Right renal cortex interstitium (tissue), 3 donors: ENCODE measurements at regions not wholly inside any gene's neighbourhood (a gene's known extent, or its start where the extent isn't known, plus 50 kb on each side); places are given as distances from the start of the nearest gene placed in this dataset.
"Not testable (repeated sequence)": the region's sequence is repeated elsewhere in the genome, so short reads cannot be mapped to it uniquely, and the experiment has no call there.

Source experiments
- DNase-seq, 3 donors: peaks; one replicate each; pipeline ENCODE4 v3.0.0-alpha.2; 2013; ENCODE audit warnings: low read depth in 3 of 3, low spot score in 2 of 3

GRCh38 chr7:130957722-130958435 lies 223.9 kb upstream of the KLF14 start:
- DNase-seq = not testable (repeated sequence)

GRCh38 chr7:130958846-130959245 lies 224.8 kb upstream of the KLF14 start:
- DNase-seq = no peak

GRCh38 chr7:130959743-130960207 lies 225.8 kb upstream of the KLF14 start:
- no peak for DNase-seq

GRCh38 chr7:130960208-130960988 lies 226.4 kb upstream of the KLF14 start:
- DNase-seq = no peak

- no peak for DNase-seq
Observed at GRCh38 chr7:130961128-130961601, 227.2 kb upstream of the KLF14 start.

- DNase-seq = no peak
Observed at GRCh38 chr7:130962109-130962508, 228.1 kb upstream of the KLF14 start.

- no peak for DNase-seq
Observed at GRCh38 chr7:130963339-130963738, 229.3 kb upstream of the KLF14 start.

- DNase-seq = no peak
Observed at GRCh38 chr7:130965515-130965914, 231.5 kb upstream of the KLF14 start.

GRCh38 chr7:130966246-130967009 lies 232.4 kb upstream of the KLF14 start:
- DNase-seq = no peak

GRCh38 chr7:130970196-130970595 lies 236.2 kb upstream of the KLF14 start:
- no peak for DNase-seq

- DNase-seq = no peak
Observed at GRCh38 chr7:130970696-130971095, 236.7 kb upstream of the KLF14 start.

GRCh38 chr7:130971297-130971696 lies 237.3 kb upstream of the KLF14 start:
- DNase-seq = no peak

- DNase-seq = no peak
Observed at GRCh38 chr7:130972201-130972600, 238.2 kb upstream of the KLF14 start.

GRCh38 chr7:130973637-130974036 lies 239.6 kb upstream of the KLF14 start:
- no peak for DNase-seq

GRCh38 chr7:130974169-130974568 lies 240.2 kb upstream of the KLF14 start:
- DNase-seq = no peak

- DNase-seq = no peak
Observed at GRCh38 chr7:130974794-130975193, 240.8 kb upstream of the KLF14 start.

GRCh38 chr7:130975731-130976130 lies 241.7 kb upstream of the KLF14 start:
- DNase-seq = no peak

GRCh38 chr7:130982160-130982638 lies 248.2 kb upstream of the KLF14 start:
- no peak for DNase-seq

- DNase-seq = no peak
Observed at GRCh38 chr7:130982651-130983050, 248.6 kb upstream of the KLF14 start.

GRCh38 chr7:130985361-130985760 lies 251.4 kb upstream of the KLF14 start:
- DNase-seq = no peak

- DNase-seq = no peak
Observed at GRCh38 chr7:130986261-130986690, 252.3 kb upstream of the KLF14 start.
